ENCODE measurements at regions not wholly inside any gene's neighbourhood (a gene's known extent, or its start where the extent isn't known, plus 50 kb on each side); places are given as distances from the start of the nearest gene placed in this dataset.

DNA sequence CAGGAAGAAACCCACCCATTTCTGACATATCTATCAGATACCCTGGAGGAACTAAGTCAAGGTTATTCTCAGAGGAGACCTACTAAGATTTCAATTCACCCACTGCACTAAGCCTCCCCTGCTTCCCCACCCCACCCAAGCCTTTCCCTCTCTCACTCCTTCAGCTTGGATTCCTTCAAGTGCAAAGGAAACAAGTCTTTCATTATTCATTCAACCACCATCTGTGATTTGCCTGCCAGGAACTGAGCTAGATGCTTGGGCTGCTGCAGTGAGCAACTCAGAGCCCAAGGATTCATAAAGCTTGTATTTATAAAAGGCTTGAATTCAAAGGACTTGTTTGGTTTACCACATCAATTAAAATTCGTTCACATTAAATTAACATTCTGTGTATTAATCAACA, 161.3 kb downstream of the GXYLT1 start:
- no peak for DNase-seq (ENCODE audit: low read depth in 4 of 4, low spot score in 3 of 4)

DNA sequence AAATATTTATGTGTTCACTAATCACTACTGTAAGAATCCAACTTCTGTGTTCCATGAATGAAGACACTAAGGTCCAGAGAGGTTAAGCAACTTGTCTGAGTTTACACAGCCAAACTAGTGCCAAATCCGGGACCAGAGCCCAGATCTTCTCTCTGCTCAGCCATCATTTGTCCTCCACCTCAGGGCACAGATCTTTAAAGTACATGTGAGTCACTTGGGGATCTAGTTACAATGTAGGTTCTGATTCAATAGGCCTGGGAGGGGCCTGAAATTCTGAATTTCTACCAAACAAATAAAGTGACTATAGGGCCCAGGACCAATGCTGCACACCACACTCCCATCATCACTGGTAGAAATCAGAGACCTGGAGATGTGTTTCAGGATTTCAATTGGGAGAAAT, 162.9 kb downstream of the GXYLT1 start:
- no peak for DNase-seq (ENCODE audit: low read depth in 4 of 4, low spot score in 3 of 4)

DNA sequence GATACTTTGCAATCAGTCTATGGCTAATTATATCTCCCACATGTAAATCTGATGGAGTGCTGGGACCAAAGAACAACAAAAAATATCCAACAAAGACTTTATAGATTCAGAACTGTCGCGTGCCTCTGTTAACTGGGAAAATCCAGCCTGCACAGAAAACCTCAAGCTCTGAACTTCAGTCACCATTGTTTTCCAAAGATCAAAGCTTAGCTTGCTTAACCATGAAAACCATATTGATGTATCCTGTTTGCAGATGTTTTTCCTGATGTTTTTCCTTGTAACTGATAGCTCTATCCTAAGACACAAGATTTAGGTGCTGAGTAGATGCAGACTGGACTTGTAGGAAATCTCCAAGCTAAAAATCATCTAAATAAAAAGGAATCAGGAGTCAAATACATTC, 163.7 kb downstream of the GXYLT1 start:
- DNase-seq (ENCODE audit: low read depth in 4 of 4, low spot score in 3 of 4) = no peak

GRCh38 chr12:41980390-41980789, 164.3 kb downstream of the GXYLT1 start:
- DNase-seq (ENCODE audit: low read depth in 4 of 4, low spot score in 3 of 4) = no peak

DNA sequence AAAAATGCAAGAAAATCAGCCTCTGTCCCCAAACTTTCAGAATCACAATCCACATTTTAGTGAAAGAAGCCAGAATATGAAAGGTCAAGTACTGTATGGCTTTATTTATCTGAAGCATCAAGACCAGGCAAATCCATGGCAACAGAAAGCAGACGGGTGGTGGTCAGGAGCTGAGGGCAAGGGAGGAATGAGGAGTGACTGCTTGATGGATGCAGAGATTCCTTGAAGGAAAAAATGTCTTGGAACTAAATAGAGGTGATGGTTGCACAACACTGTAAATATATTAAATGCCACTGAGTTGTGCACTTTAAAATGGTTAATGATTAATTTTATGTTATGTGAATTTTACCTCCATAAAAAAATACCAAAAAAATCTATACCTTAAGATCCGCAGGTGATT, 165.1 kb downstream of the GXYLT1 start:
- no peak for DNase-seq (ENCODE audit: low read depth in 4 of 4, low spot score in 3 of 4)

DNA sequence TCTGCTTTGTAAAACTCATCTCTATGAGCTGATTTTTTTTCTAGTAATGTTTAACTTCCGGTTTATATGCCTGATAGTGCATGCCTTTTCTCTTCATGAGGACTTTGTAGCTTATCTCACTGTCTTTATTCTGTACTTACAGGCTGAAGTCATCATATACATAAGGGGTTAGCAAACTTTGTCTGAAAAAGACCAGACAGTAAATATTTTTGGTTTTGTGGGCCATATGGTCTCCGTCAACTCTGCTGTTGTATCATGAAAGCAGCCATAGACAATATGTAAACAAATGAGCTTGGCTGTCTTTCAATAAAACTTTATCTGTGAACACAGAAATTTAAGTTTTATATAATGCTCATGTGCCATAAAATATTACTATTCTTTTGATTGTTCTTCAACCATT, 172.1 kb downstream of the GXYLT1 start:
- peak in 2 of 4 donors; percentile 43 to 47 for DNase-seq (ENCODE audit: low read depth in 4 of 4, low spot score in 3 of 4)

DNA sequence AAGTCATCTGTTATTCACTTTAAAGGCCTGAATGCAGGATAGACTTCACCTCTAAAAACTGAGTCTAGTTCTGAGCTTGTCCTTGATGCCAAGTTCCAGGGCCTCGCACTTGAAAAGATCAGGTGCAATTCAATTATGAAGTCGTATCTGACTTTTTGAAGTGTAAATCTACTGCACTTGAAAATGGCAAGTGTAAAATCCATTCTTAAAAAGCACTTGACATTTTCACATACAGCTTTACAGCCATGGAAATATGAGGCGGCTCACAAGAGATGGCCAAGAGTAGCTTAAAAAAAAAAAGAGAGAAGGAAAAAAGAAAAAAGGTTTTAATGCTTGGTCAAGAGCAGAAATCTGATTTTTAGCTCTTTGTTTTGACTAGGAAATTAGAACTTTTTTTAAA, 172.5 kb downstream of the GXYLT1 start:
- no peak for DNase-seq (ENCODE audit: low read depth in 4 of 4, low spot score in 3 of 4)

DNA sequence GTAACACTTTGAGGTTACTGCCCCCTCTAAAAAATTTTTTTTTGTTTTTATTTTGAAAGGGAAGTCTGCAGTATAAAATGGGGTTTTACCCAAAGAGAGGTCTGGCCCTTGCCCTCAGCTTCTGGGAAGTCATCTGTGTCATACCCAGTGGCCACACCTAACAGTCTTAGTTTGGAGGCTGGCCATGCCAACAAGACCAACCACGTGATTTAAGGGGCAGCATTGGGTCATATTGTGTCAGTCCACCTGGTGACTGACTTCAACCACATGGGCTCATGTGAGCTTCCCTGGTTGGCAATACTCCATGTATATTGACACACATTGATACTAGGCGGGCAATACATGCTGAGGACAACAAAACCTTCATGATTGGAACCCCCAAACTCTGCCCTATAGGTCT, 173.9 kb downstream of the GXYLT1 start:
- DNase-seq (ENCODE audit: low read depth in 4 of 4, low spot score in 3 of 4) = no peak

- DNase-seq (ENCODE audit: low read depth in 4 of 4, low spot score in 3 of 4) = no peak
These were observed 176.1 kb downstream of the GXYLT1 start for GRCh38 chr12:41968599-41968998.

DNA sequence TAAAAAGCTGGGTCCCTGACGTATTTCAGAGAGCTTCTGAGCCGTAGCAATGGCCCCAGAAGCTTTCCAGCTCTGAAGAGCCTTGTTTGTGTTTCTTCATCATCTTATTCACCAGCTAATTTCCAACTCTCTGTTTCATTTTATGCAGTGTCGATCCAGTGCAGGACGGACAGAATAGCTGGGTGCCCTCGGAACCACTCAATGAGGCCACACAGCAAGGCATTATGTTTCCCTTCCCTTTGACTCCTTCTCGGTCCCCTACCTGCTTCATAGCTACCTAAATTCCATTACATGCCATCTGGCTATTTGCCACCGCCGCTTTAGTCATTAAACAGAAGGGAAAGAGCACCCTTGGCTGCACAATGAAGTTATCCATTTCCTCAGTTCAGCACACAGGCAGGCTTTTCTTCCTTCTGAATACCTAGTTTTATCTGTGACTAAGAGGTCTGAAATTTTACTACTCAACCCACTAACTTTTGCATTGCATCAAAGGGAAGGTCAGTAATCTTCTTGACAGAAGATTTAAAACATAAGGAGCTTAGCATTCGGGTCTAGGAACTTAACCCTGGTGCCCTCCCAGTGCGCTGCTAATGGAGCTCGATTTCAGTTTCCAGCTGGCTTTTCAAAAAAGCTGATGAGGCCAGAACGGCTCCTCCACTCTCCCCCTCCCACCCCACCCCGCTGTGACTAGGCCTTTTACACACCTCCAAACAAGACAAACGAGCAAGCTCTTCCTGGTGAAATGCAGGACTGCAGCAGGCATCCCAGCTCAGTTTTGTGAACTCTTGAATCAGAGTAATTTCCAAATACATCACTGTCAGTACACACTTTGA, 176.8 kb downstream of the GXYLT1 start:
- DNase-seq (ENCODE audit: low read depth in 4 of 4, low spot score in 3 of 4) = peak in 1 of 4 donors; percentile 57

DNA sequence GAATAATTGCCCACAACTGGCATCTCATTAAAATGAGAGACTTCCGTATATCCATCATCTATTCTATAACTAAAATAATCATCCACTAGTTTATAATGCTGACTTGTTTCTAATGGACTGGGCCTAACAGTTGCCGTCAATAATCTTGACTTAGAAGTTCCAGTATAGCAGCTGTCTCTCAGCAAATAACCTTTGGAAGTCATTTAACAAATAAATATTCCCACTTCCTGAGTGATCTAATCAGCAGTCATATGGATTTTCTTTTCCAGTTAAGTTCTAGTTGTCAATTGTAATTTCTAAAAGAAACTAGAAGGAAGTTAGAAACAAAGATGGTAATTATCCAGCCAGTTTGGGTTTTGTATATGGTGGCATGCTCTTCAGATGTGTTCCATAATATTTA, 177.8 kb downstream of the GXYLT1 start:
- DNase-seq (ENCODE audit: low read depth in 4 of 4, low spot score in 3 of 4) = no peak

GRCh38 chr12:41966001-41966400, 178.7 kb downstream of the GXYLT1 start:
- no peak for DNase-seq (ENCODE audit: low read depth in 4 of 4, low spot score in 3 of 4)

- DNase-seq (ENCODE audit: low read depth in 4 of 4, low spot score in 3 of 4) = no peak
These were observed 181.3 kb downstream of the GXYLT1 start for GRCh38 chr12:41963398-41963797.

- no peak for DNase-seq (ENCODE audit: low read depth in 4 of 4, low spot score in 3 of 4)
These were observed 182.5 kb downstream of the GXYLT1 start for GRCh38 chr12:41962171-41962572.

GRCh38 chr12:41959271-41959670, 185.4 kb downstream of the GXYLT1 start:
- no peak for DNase-seq (ENCODE audit: low read depth in 4 of 4, low spot score in 3 of 4)

DNA sequence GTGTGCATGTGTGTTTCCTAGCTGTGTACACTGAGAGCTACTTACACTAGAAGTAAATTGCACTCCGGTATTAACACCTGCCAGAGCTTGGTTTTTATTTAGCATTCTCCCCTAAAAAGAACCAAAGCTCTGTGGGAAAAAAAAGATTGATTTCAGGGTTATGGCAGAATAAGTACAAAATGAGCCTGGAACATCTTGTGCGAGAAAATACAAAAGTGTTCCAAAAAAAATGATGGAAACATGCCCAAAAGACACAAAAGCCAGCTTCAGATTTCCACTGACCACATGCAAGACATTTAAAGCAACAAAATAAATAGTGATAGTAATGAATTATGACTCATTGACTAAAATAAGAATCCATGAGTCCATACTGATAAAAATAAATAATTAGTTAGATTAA, 188.3 kb downstream of the GXYLT1 start:
- no peak for DNase-seq (ENCODE audit: low read depth in 4 of 4, low spot score in 3 of 4)

- DNase-seq (ENCODE audit: low read depth in 4 of 4, low spot score in 3 of 4) = no peak
These were observed 194.2 kb downstream of the GXYLT1 start for GRCh38 chr12:41950455-41950854.

DNA sequence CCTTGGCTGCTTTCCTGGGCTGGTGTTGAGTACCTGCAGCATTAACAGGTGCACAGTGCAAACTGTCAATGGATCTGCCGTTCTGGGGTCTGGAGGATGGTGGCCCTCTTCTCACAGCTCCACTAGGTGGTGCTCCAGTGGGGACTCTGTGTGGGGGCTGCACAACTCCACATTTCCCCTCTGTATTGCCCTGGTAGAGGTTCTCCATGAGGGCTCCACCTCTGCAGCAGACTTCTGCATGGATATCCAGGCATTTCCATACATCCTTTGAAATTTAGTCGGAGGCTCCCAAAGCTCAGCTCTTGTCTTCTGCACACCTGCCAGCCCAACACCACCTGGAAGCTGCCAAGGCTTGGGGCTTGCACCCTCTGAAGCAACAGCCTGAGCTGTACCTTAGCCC, 198.6 kb downstream of the GXYLT1 start:
- DNase-seq (ENCODE audit: low read depth in 4 of 4, low spot score in 3 of 4) = no peak

GRCh38 chr12:41944216-41944615, 200.5 kb downstream of the GXYLT1 start:
- no peak for DNase-seq (ENCODE audit: low read depth in 4 of 4, low spot score in 3 of 4)

DNA sequence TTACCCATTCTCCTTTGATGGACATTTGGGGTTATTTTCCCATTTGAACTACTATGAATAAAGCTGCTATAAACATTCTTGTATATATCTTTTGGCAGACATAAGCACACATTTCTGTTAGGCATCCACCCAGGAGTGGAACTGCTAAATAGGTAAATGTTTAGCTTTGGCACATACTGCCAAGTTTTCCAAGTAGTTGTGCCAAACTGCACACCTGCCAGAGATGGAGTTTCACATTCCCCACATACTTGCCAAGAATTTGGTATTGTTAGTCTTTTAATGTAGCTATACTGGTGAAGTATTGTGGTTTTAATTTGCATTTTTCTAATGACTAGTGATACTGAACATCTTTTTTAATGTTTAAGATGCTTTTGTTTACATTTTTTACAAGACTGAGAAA, 201.0 kb downstream of the GXYLT1 start:
- no peak for DNase-seq (ENCODE audit: low read depth in 4 of 4, low spot score in 3 of 4)

GRCh38 chr12:41942354-41942753, 202.3 kb downstream of the GXYLT1 start:
- no peak for DNase-seq (ENCODE audit: low read depth in 4 of 4, low spot score in 3 of 4)

DNA sequence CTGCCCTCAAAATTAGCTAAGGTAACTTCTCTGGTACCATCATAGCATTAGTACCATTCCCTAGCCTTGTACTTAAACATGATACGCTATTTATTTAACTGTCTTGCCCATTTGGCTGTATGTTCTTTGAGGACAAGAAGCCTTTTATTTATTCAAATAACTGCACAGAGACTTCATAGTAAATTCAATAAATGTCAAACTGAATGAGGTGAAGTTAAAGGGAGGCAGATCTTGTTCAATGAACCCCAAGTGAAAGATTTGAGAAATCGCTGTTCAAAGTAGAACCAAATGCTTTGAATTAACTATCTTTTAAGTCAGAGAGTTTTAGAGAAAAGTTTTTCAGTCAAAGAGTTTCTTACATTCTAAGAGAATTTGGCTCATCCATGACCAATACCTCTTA, 203.6 kb downstream of the GXYLT1 start:
- DNase-seq (ENCODE audit: low read depth in 4 of 4, low spot score in 3 of 4) = no peak

GRCh38 chr12:41940571-41940970, 204.1 kb downstream of the GXYLT1 start:
- no peak for DNase-seq (ENCODE audit: low read depth in 4 of 4, low spot score in 3 of 4)

Measured in left renal pelvis (tissue), 4 donors.